ACC112 (cell line): ENCODE measurements at regions not wholly inside any gene's neighbourhood (a gene's known extent, or its start where the extent isn't known, plus 50 kb on each side); places are given as distances from the start of the nearest gene placed in this dataset.

Source experiments
- H2AFZ ChIP-seq: fragments of 200-600 bp; sonication (generic); one replicate; pipeline ENCODE4 v1.6.0; 2017; ENCODE audit warnings: antibody characterized with exemption, low read length; ENCODE audit not compliant: unreplicated experiment
- H3K27ac ChIP-seq: fragments of 200-600 bp; sonication (generic); 2 replicates; pipeline ENCODE4 v1.5.1; 2014; ENCODE audit warnings: low read depth, mild to moderate bottlenecking, antibody characterized with exemption, low read length, moderate library complexity
- H3K27me3 ChIP-seq: fragments of 200-600 bp; sonication (generic); 2 replicates; pipeline ENCODE4 v1.6.1; 2014; ENCODE audit warnings: mild to moderate bottlenecking, antibody characterized with exemption, low read length, moderate library complexity, mixed read lengths; ENCODE audit not compliant: insufficient read depth
- H3K36me3 ChIP-seq: fragments of 200-600 bp; sonication (generic); 2 replicates; pipeline ENCODE4 v1.6.1; 2016; ENCODE audit warnings: mild to moderate bottlenecking, antibody characterized with exemption, low read length, moderate library complexity, mixed read lengths; ENCODE audit not compliant: insufficient read depth
- H3K4me1 ChIP-seq: fragments of 200-600 bp; sonication (generic); one replicate; pipeline ENCODE4 v1.6.1; 2016; ENCODE audit warnings: low read length, mixed read lengths; ENCODE audit not compliant: insufficient read depth, unreplicated experiment, control insufficient read depth
- H3K4me3 ChIP-seq: fragments of 200-600 bp; sonication (generic); 2 replicates; pipeline ENCODE4 v1.5.1; 2014; ENCODE audit warnings: mild to moderate bottlenecking, low read depth, low read length
- H3K79me2 ChIP-seq: fragments of 200-600 bp; sonication (generic); one replicate; pipeline ENCODE4 v1.6.0; 2016; ENCODE audit warnings: low read length; ENCODE audit not compliant: control insufficient read depth, unreplicated experiment, insufficient read depth

GRCh38 chr2:216563646-216564045, 65.0 kb downstream of the RPL37A start:
- H3K4me3 ChIP-seq: no peak overlapping the region
- H3K27ac ChIP-seq: no peak overlapping the region
- H3K36me3 ChIP-seq: no peaks in the 10 kb centered on the region; the same call in 1 of the 2 replicates
- H3K79me2 ChIP-seq: no peaks in the 10 kb centered on the region
- H2AFZ ChIP-seq: no peak overlapping the region
- no peaks in the 10 kb centered on the region for H3K27me3 ChIP-seq
- no peaks in the 10 kb centered on the region for H3K4me1 ChIP-seq

GRCh38 chr2:216564611-216565010, 66.0 kb downstream of the RPL37A start:
- Histone ChIP-seq H2AFZ (no peak overlapping the region), H3K27me3 (no peaks in the 10 kb centered on the region), H3K79me2 (no peaks in the 10 kb centered on the region), H3K36me3 (no peaks in the 10 kb centered on the region; the same call in 1 of the 2 replicates), H3K4me3 (no peak overlapping the region), H3K4me1 (no peaks in the 10 kb centered on the region), H3K27ac (no peak overlapping the region)

DNA sequence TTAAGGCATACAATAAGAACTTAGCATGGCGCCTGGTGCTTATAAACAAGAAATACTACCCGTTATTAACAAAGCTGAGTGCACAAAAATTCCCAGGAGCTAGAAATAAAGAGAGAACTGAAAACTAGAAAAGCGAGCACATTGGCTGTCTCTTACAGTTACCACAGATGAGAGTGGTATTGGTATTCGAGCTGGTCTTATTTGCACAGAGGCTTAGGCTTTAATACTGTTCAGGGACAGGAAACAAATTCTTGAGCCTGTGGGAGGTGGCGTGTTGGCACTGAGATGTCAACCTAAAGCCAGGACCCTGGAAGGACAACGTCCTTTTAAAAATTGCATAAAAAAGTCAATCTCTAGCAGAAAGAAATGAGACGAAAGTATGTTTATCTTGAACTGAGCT, 67.3 kb upstream of the IGFBP2 start:
- Histone ChIP-seq H2AFZ (no peak overlapping the region), H3K27ac (no peak overlapping the region), H3K4me1 (no peaks in the 10 kb centered on the region), H3K27me3 (no peaks in the 10 kb centered on the region), H3K36me3 (no peaks in the 10 kb centered on the region; the same call in 1 of the 2 replicates), H3K79me2 (no peaks in the 10 kb centered on the region), H3K4me3 (no peak overlapping the region)

- Histone ChIP-seq H3K27ac (no peak overlapping the region), H3K79me2 (no peaks in the 10 kb centered on the region), H3K27me3 (no peaks in the 10 kb centered on the region), H3K4me3 (no peak overlapping the region), H3K4me1 (peaks cover 15% of the 10 kb centered on the region), H3K36me3 (no peaks in the 10 kb centered on the region; the same call in 1 of the 2 replicates), H2AFZ (no peak overlapping the region)
Observed at GRCh38 chr2:216568576-216568975, 64.6 kb upstream of the IGFBP2 start.

- H3K27ac ChIP-seq: no peak overlapping the region
Observed at GRCh38 chr2:216569765-216570164, 63.5 kb upstream of the IGFBP2 start.

GRCh38 chr2:216570357-216570756, 62.9 kb upstream of the IGFBP2 start:
- no peaks in the 10 kb centered on the region for H3K27me3 ChIP-seq
- no peak overlapping the region for H3K4me3 ChIP-seq
- H3K36me3 ChIP-seq: no peaks in the 10 kb centered on the region
- H3K4me1 ChIP-seq: peaks cover 25% of the 10 kb centered on the region
- no peaks in the 10 kb centered on the region for H3K79me2 ChIP-seq
- H3K27ac ChIP-seq: no peak overlapping the region
- H2AFZ ChIP-seq: no peak overlapping the region

More at GRCh38 chr2:216569765-216570164, 63.5 kb upstream of the IGFBP2 start:
- H2AFZ ChIP-seq: no peak overlapping the region
- no peaks in the 10 kb centered on the region for H3K27me3 ChIP-seq
- H3K36me3 ChIP-seq: no peaks in the 10 kb centered on the region
- H3K4me3 ChIP-seq: no peak overlapping the region
- no peaks in the 10 kb centered on the region for H3K79me2 ChIP-seq
- H3K4me1 ChIP-seq: peaks cover 22% of the 10 kb centered on the region

DNA sequence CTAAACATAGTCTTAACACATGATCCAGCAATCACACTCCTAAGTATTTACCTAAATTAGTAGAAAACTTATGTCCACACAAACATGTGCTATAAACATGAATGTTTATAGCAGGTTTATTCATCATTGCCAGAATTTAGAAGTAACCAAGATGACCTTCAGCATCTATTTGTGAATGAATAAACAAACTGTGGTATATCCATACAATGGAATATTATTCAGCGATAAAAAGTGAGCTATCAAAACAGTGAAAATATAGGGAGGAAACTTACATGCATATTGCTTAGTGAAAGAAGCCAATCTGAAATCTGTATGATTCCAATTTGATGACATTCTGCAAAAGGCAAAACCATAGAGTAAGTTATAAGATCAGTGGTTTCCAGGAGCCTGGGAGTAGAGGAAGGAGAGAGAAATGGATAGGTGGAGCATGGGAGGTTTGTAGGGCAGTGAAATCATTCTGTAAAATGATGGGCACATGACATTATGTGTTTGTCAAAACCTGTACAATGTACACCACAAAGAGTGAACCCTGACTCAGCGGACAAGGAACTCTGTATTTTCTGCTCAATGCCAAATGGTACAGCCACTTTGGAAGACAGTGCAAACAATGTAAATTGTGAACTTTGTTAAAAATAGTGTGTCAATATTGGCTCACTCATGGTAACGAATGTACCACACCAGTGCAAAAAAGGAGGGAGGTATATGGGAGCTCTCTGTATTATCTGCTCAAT, 61.9 kb upstream of the IGFBP2 start:
- Histone ChIP-seq H3K36me3 (no peaks in the 10 kb centered on the region), H3K79me2 (no peaks in the 10 kb centered on the region), H3K27ac (no peak overlapping the region), H3K4me1 (peaks cover 27% of the 10 kb centered on the region), H3K4me3 (no peak overlapping the region), H3K27me3 (no peaks in the 10 kb centered on the region), H2AFZ (no peak overlapping the region)

DNA sequence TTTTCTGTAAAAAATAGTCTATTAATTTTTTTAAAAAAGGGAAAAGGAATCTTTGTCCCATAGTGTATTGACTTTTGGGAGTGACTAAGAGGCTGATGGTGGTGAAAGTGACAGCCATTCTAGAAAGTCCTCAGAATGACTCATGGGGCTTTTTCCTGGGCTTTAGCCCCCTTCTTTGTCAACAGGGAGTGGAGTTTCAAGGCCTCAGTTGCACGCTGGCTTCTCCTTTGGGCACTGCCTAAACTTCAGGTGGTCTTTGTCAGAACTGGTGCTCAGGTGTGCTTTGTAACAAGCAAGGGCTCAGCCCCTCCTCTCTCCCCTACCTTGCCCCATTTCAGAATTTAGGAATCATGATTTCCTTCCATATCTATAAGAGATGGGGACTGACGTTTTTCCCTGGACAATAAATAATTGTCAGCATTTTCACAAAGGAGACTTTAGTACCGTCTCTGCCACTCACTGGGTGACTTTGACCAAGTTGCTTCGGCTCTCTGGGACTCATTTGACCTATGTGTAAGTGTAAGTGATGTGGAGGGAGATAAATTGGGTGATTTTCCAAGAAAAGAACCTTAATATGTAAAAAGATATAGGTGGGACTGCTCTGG, 61.2 kb upstream of the IGFBP2 start:
- H3K4me3 ChIP-seq: no peak overlapping the region
- peaks cover 29% of the 10 kb centered on the region for H3K4me1 ChIP-seq
- H3K27ac ChIP-seq: no peak overlapping the region
- no peak overlapping the region for H2AFZ ChIP-seq
- H3K27me3 ChIP-seq: no peaks in the 10 kb centered on the region
- H3K36me3 ChIP-seq: no peaks in the 10 kb centered on the region
- no peaks in the 10 kb centered on the region for H3K79me2 ChIP-seq

DNA sequence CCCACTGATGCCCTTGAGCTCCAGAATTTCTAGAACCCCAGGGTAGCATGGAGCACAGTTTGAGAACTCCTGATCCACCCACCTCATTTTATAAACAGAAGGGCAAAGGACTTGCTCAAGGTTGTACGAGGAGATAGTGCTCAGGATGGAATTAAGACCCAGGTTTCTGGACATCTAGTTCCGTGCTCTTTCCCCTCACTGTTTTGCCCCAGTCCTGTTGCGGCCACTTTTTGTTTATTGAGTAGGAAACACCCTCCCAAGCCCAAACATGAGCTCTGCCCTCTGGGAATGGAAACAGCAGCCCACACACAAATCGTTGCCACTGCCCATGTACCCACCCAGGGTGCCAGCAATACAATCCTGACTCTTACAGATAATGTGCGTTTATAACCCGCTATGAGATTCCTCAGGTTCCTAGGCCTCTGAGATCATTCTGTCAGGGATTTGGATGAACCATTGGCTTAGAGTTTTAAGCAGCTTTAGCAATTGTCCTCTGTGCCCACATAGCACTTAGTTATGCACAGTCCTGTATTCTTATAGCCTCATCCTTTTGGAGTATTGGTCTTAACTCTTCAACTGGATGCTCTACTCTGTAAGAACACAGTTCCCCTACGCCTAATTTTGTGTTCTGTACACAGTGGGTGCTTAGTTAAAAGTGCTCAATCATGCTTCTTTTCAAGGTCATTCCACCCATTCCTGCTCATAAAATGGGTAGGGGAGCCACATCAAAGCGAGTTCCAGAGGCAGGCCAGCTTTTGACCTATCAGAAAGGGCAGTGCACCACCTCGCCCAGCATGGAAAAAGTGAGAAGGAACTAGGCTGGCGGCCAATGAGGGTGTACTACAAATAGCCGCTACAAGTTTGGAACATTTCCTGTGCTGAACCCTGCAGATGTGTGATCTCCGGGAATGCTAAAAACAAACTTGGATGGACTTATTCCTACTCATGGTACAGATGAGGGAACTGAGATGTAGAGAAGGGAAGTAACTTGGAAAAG, 60.3 kb upstream of the IGFBP2 start:
- no peaks in the 10 kb centered on the region for H3K27me3 ChIP-seq
- H3K36me3 ChIP-seq: no peaks in the 10 kb centered on the region
- H3K4me1 ChIP-seq: peaks cover 37% of the 10 kb centered on the region
- H2AFZ ChIP-seq: no peak overlapping the region
- H3K79me2 ChIP-seq: no peaks in the 10 kb centered on the region
- no peak overlapping the region for H3K4me3 ChIP-seq
- H3K27ac ChIP-seq: no peak overlapping the region

DNA sequence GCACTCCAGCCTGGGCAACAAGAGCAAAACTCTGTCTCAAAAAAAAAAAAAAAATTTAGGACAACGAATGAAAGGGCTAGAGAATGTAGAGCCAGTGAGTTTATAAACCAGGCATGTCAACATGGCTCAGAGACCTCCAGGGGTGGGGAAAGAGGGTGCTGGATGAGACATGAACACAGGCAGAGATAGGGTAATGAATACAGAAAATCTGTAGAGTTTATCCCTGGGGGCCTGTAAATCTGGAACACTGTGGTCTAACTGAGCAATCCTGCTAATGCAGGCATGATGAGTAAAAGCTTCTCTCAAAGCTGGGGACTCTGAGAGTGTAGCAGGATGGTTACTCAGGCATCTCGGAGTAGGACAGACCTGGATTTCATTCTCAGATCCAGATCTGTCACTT, 59.2 kb upstream of the IGFBP2 start:
- no peak overlapping the region for H3K4me3 ChIP-seq
- H3K79me2 ChIP-seq: no peaks in the 10 kb centered on the region
- peaks cover 47% of the 10 kb centered on the region for H3K4me1 ChIP-seq
- no peaks in the 10 kb centered on the region for H3K36me3 ChIP-seq
- no peaks in the 10 kb centered on the region for H3K27me3 ChIP-seq
- H2AFZ ChIP-seq: no peak overlapping the region
- no peak overlapping the region for H3K27ac ChIP-seq
